Kidney (tissue), 13 donors: ENCODE measurements at regions not wholly inside any gene's neighbourhood (a gene's known extent, or its start where the extent isn't known, plus 50 kb on each side); places are given as distances from the start of the nearest gene placed in this dataset.
A peak's percentile ranks its signal among the peaks of the same experiment; 100 is the strongest.

ENCODE experiments used
- DNase-seq, 5 donors: peaks; one replicate each; pipeline ENCODE4 v3.0.0-alpha.2; 2013 to 2020
- FAIRE-seq: peaks from 2 replicates; lab custom pipeline; 2012; peaks lifted over from hg19 to GRCh38; lab: Jason Lieb, UNC
- H3K27ac ChIP-seq, 2 donors: one replicate each; pipeline ENCODE4 v1.7.0; 2013; ENCODE audit warnings: low read depth in 2 of 2, low read length in 2 of 2, inconsistent platforms in 1 of 2
- H3K27me3 ChIP-seq: one replicate; pipeline ENCODE4 v1.7.1; 2013; ENCODE audit warnings: low read length, inconsistent platforms; ENCODE audit not compliant: control insufficient read depth, insufficient read depth
- H3K36me3 ChIP-seq, 3 donors: one replicate each; pipeline versions ENCODE4 v1.7.0 to v1.7.1; 2013; ENCODE audit warnings: low read length in 3 of 3, control low read depth in 1 of 3, inconsistent platforms in 1 of 3; ENCODE audit not compliant: insufficient read depth in 3 of 3, control insufficient read depth in 2 of 3
- H3K4me1 ChIP-seq, 3 donors: one replicate each; pipeline versions ENCODE4 v1.7.0 to v1.7.1; 2013; ENCODE audit warnings: low read length in 3 of 3, inconsistent platforms in 1 of 3, low read depth in 1 of 3; ENCODE audit not compliant: control insufficient read depth in 2 of 3, insufficient read depth in 2 of 3
- H3K4me3 ChIP-seq, 3 donors: one replicate each; pipeline versions ENCODE4 v1.7.0 to v1.8.1; 2013; ENCODE audit warnings: low read length in 3 of 3, control low read depth in 1 of 3, inconsistent platforms in 1 of 3
- H3K9ac ChIP-seq, 3 donors: one replicate each; pipeline versions ENCODE4 v1.7.0 to v1.7.1; 2013; ENCODE audit warnings: low read length in 3 of 3, control low read depth in 1 of 3, inconsistent platforms in 1 of 3
- H3K9me3 ChIP-seq, 3 donors: one replicate each; pipeline versions ENCODE4 v1.7.0 to v1.7.1; 2013; ENCODE audit warnings: low read length in 3 of 3, control low read depth in 1 of 3, inconsistent platforms in 1 of 3; ENCODE audit not compliant: control insufficient read depth in 2 of 3, insufficient read depth in 1 of 3
- CTCF ChIP-seq: IDR thresholded peaks from 3 replicates; pipeline ENCODE4 v1.5.1; 2012; ENCODE audit warnings: mild to moderate bottlenecking, moderate library complexity, borderline replicate concordance; ENCODE audit not compliant: insufficient read depth; ENCODE audit errors: extremely low read depth
- intact Hi-C: fragments of 100-400 bp; cut with DNase I; formaldehyde crosslinking; loops from one replicate; pipeline ENCODE4 v1.11.1; 2022
- donor health status: control.
- donor health status: control.
- donor health status: control.
- donor health status: control.
- donor health status: control.
- donor health status: DM: yes; HTN: yes; CAD: no.
- donor health status: Normal renal cell carcinoma (clear cell type).

- FAIRE-seq (no peak), DNase-seq (no peak)
- Histone ChIP-seq H3K27me3 (no peaks in the 10 kb centered on the region), H3K9ac (no peak overlapping the region), H3K27ac (no peak overlapping the region), H3K4me1 (no peaks in the 10 kb centered on the region), H3K36me3 (no peaks in the 10 kb centered on the region), H3K4me3 (no peak overlapping the region), H3K9me3 (no peaks in the 10 kb centered on the region)
- intact Hi-C loops, result no loop called here
- no peak for TF ChIP-seq CTCF
These were observed 554.6 kb upstream of the SALL3 start for GRCh38 chr18:78425019-78425412.

GRCh38 chr18:78427081-78427480, 552.5 kb upstream of the SALL3 start:
- FAIRE-seq (no peak), DNase-seq (no peak)
- Histone ChIP-seq H3K9me3 (no peaks in the 10 kb centered on the region), H3K27me3 (no peaks in the 10 kb centered on the region), H3K36me3 (no peaks in the 10 kb centered on the region), H3K4me1 (no peaks in the 10 kb centered on the region), H3K4me3 (no peak overlapping the region), H3K9ac (no peak overlapping the region), H3K27ac (no peak overlapping the region)
- no peak for TF ChIP-seq CTCF
- intact Hi-C loops, result no loop called here

GRCh38 chr18:78429127-78430108, 550.2 kb upstream of the SALL3 start:
- Histone ChIP-seq H3K27me3 (no peaks in the 10 kb centered on the region), H3K9ac (no peak overlapping the region), H3K36me3 (no peaks in the 10 kb centered on the region), H3K4me3 (no peak overlapping the region), H3K4me1 (no peaks in the 10 kb centered on the region), H3K27ac (no peak overlapping the region), H3K9me3 (no peaks in the 10 kb centered on the region)
- DNase-seq (peak in 1 of 5 donors; percentile 61), FAIRE-seq (no peak)
- TF ChIP-seq CTCF, result no peak
- intact Hi-C loops, result no loop called here
